ENCODE measurements at regions not wholly inside any gene's neighbourhood (a gene's known extent, or its start where the extent isn't known, plus 50 kb on each side); places are given as distances from the start of the nearest gene placed in this dataset.
"Not testable (repeated sequence)": the region's sequence is repeated elsewhere in the genome, so short reads cannot be mapped to it uniquely, and the experiment has no call there.

- Histone ChIP-seq H3K4me2 (ENCODE audit: low read depth, low read length, poor library complexity, severe bottlenecking) (no peak overlapping the region), H3K4me3 (ENCODE audit: insufficient read depth, low read length, poor library complexity, severe bottlenecking) (no peak overlapping the region), H3K36me3 (ENCODE audit: low read length) (no peaks in the 10 kb centered on the region), H3K79me2 (ENCODE audit: insufficient read depth, low read length) (no peaks in the 10 kb centered on the region), H3K9me2 (replicated peaks; ENCODE audit: insufficient read depth, low read length) (no peaks in the 10 kb centered on the region), H3K27ac (ENCODE audit: low read depth, low read length) (no peak overlapping the region), H3K9me3 (ENCODE audit: insufficient read depth, low read length) (no peaks in the 10 kb centered on the region), H2AFZ (ENCODE audit: low read depth, low read length, severe bottlenecking) (no peak overlapping the region), H3F3A (ENCODE audit: insufficient read depth) (no peaks in the 10 kb centered on the region), H3K27me3 (ENCODE audit: low read length) (no peaks in the 10 kb centered on the region), H3K9ac (ENCODE audit: low read length) (no peak overlapping the region), H4K20me1 (ENCODE audit: low read depth, low read length) (no peaks in the 10 kb centered on the region)
- no peak for TF ChIP-seq EZH2phosphoT487 (conservative IDR thresholded peaks at IDR 0.05; ENCODE audit: low read length)
- TF ChIP-seq CTCF (IDR thresholded peaks at IDR 0.05; ENCODE audit: insufficient read depth, low read length, poor library complexity, severe bottlenecking): no peak
Observed at GRCh38 chr20:1800180-1800579, 95.0 kb upstream of the SIRPA start.

- not testable (repeated sequence) for H3K36me3 ChIP-seq (ENCODE audit: low read length); H3F3A ChIP-seq (ENCODE audit: insufficient read depth); H2AFZ ChIP-seq (ENCODE audit: low read depth, low read length, severe bottlenecking); H3K9me2 ChIP-seq (replicated peaks; ENCODE audit: insufficient read depth, low read length); H3K9ac ChIP-seq (ENCODE audit: low read length); H3K79me2 ChIP-seq (ENCODE audit: insufficient read depth, low read length); H3K9me3 ChIP-seq (ENCODE audit: insufficient read depth, low read length); H4K20me1 ChIP-seq (ENCODE audit: low read depth, low read length); H3K4me2 ChIP-seq (ENCODE audit: low read depth, low read length, poor library complexity, severe bottlenecking); H3K27me3 ChIP-seq (ENCODE audit: low read length); H3K4me3 ChIP-seq (ENCODE audit: insufficient read depth, low read length, poor library complexity, severe bottlenecking); H3K27ac ChIP-seq (ENCODE audit: low read depth, low read length)
Observed at GRCh38 chr20:1799746-1800145, 95.5 kb upstream of the SIRPA start.

- no peaks in the 10 kb centered on the region for H3K9me3 ChIP-seq (ENCODE audit: insufficient read depth, low read length)
- H2AFZ ChIP-seq (ENCODE audit: low read depth, low read length, severe bottlenecking): no peak overlapping the region
- H3K27me3 ChIP-seq (ENCODE audit: low read length): no peaks in the 10 kb centered on the region
- H3K9me2 ChIP-seq (replicated peaks; ENCODE audit: insufficient read depth, low read length): no peaks in the 10 kb centered on the region
- H3K27ac ChIP-seq (ENCODE audit: low read depth, low read length): no peak overlapping the region
- TF ChIP-seq CTCF (IDR thresholded peaks at IDR 0.05; ENCODE audit: insufficient read depth, low read length, poor library complexity, severe bottlenecking) (no peak), EZH2phosphoT487 (conservative IDR thresholded peaks at IDR 0.05; ENCODE audit: low read length) (no peak)
- H3K79me2 ChIP-seq (ENCODE audit: insufficient read depth, low read length): no peaks in the 10 kb centered on the region
- H3F3A ChIP-seq (ENCODE audit: insufficient read depth): no peaks in the 10 kb centered on the region
- H4K20me1 ChIP-seq (ENCODE audit: low read depth, low read length): no peaks in the 10 kb centered on the region
- no peak overlapping the region for H3K9ac ChIP-seq (ENCODE audit: low read length)
- H3K4me3 ChIP-seq (ENCODE audit: insufficient read depth, low read length, poor library complexity, severe bottlenecking): no peak overlapping the region
- no peaks in the 10 kb centered on the region for H3K36me3 ChIP-seq (ENCODE audit: low read length)
- H3K4me2 ChIP-seq (ENCODE audit: low read depth, low read length, poor library complexity, severe bottlenecking): no peak overlapping the region
Observed at GRCh38 chr20:1798982-1799381, 96.2 kb upstream of the SIRPA start.

GRCh38 chr20:1793821-1794220, 101.4 kb upstream of the SIRPA start:
- Histone ChIP-seq H3F3A (ENCODE audit: insufficient read depth) (no peaks in the 10 kb centered on the region), H3K9me3 (ENCODE audit: insufficient read depth, low read length) (no peaks in the 10 kb centered on the region), H3K4me3 (ENCODE audit: insufficient read depth, low read length, poor library complexity, severe bottlenecking) (no peak overlapping the region), H3K79me2 (ENCODE audit: insufficient read depth, low read length) (no peaks in the 10 kb centered on the region), H3K9ac (ENCODE audit: low read length) (no peak overlapping the region), H2AFZ (ENCODE audit: low read depth, low read length, severe bottlenecking) (no peak overlapping the region), H3K9me2 (replicated peaks; ENCODE audit: insufficient read depth, low read length) (no peaks in the 10 kb centered on the region), H3K36me3 (ENCODE audit: low read length) (no peaks in the 10 kb centered on the region), H4K20me1 (ENCODE audit: low read depth, low read length) (no peaks in the 10 kb centered on the region), H3K4me2 (ENCODE audit: low read depth, low read length, poor library complexity, severe bottlenecking) (no peak overlapping the region), H3K27ac (ENCODE audit: low read depth, low read length) (no peak overlapping the region), H3K27me3 (ENCODE audit: low read length) (no peaks in the 10 kb centered on the region)
- TF ChIP-seq EZH2phosphoT487 (conservative IDR thresholded peaks at IDR 0.05; ENCODE audit: low read length): no peak
- TF ChIP-seq CTCF (IDR thresholded peaks at IDR 0.05; ENCODE audit: insufficient read depth, low read length, poor library complexity, severe bottlenecking): no peak
